H1 (cell line): ENCODE measurements at regions not wholly inside any gene's neighbourhood (a gene's known extent, or its start where the extent isn't known, plus 50 kb on each side); places are given as distances from the start of the nearest gene placed in this dataset.
A peak's percentile ranks its signal among the peaks of the same experiment; 100 is the strongest.

Experiments used
- CTCF ChIA-PET: fragments of 300-600 bp; sonication (Branson Sonifier 250); formaldehyde crosslinking; loops from one replicate; lab custom pipeline; 2021; ENCODE audit not compliant: partially characterized antibody; lab: Charles Lee
- POLR2A ChIA-PET: fragments of 300-600 bp; sonication (Branson Sonifier 250); formaldehyde crosslinking; loops from one replicate; lab custom pipeline; 2021; ENCODE audit warnings: inconsistent platforms; ENCODE audit not compliant: partially characterized antibody; lab: Charles Lee
- DNase-seq, 2 experiments: peaks; one replicate each; pipeline versions ENCODE4 v3.0.0 to v3.0.0-alpha.2; 2010 to 2022; ENCODE audit warnings: low spot score in 2 of 2, low read depth in 1 of 2, mixed read lengths in 1 of 2
- FAIRE-seq: peaks from 2 replicates; lab custom pipeline; 2011; peaks lifted over from hg19 to GRCh38; lab: Jason Lieb, UNC
- H2AFZ ChIP-seq: 2 replicates; pipeline ENCODE4 v1.8.1; 2012; ENCODE audit warnings: low read length, inconsistent platforms
- H2AK5ac ChIP-seq: 2 replicates; pipeline ENCODE4 v1.6.1; 2013; ENCODE audit warnings: low read depth, low read length
- H2BK120ac ChIP-seq: replicated peaks from 2 replicates; pipeline ENCODE3; 2013; ENCODE audit warnings: low read depth, low read length, inconsistent platforms
- H2BK12ac ChIP-seq: 2 replicates; pipeline ENCODE4 v1.6.1; 2013; ENCODE audit warnings: low read depth, low read length
- H2BK15ac ChIP-seq: 2 replicates; pipeline ENCODE4 v1.6.1; 2013; ENCODE audit warnings: low read length
- H2BK20ac ChIP-seq: 2 replicates; pipeline ENCODE4 v1.6.1; 2013; ENCODE audit warnings: low read length
- H2BK5ac ChIP-seq: 2 replicates; pipeline ENCODE4 v1.6.1; 2013; ENCODE audit warnings: low read depth, low read length
- H3K14ac ChIP-seq: 2 replicates; pipeline ENCODE4 v1.6.1; 2013; ENCODE audit warnings: inconsistent platforms; ENCODE audit not compliant: insufficient read length
- H3K18ac ChIP-seq: 2 replicates; pipeline ENCODE4 v1.6.1; 2013; ENCODE audit warnings: low read length; ENCODE audit errors: extremely low read depth
- H3K23ac ChIP-seq: 2 replicates; pipeline ENCODE4 v1.6.1; 2013; ENCODE audit warnings: inconsistent platforms; ENCODE audit not compliant: insufficient read length
- H3K23me2 ChIP-seq: 2 replicates; pipeline ENCODE4 v1.6.1; 2013; ENCODE audit warnings: low read depth, low read length
- H3K27ac ChIP-seq: 2 replicates; pipeline ENCODE4 v1.6.1; 2011; ENCODE audit warnings: low read depth, low read length, inconsistent platforms
- H3K27me3 ChIP-seq, 4 experiments: replicated peaks in 1 of 4; 1 replicate in 1 of 4; 2 replicates in 3 of 4; pipeline versions ENCODE4 v1.6.1 to v1.8.1; 2011 to 2013; ENCODE audit warnings: low read length in 3 of 4, mild to moderate bottlenecking in 3 of 4, inconsistent platforms in 2 of 4, mixed read lengths in 2 of 4, moderate library complexity in 1 of 4; ENCODE audit not compliant: control insufficient read depth in 3 of 4, insufficient read depth in 3 of 4; ENCODE audit errors: extremely low read depth in 1 of 4
- H3K36me3 ChIP-seq, 4 experiments: 2 replicates each; pipeline versions ENCODE4 v1.6.1 to v1.8.1; 2011 to 2013; ENCODE audit warnings: mild to moderate bottlenecking in 4 of 4, low read length in 3 of 4, moderate library complexity in 2 of 4, control low read depth in 1 of 4, inconsistent platforms in 1 of 4; ENCODE audit not compliant: insufficient read depth in 4 of 4, control insufficient read depth in 2 of 4
- H3K4ac ChIP-seq: replicated peaks from 2 replicates; pipeline ENCODE3; 2013; ENCODE audit warnings: low read length, low read depth, mixed read lengths, inconsistent platforms; ENCODE audit not compliant: insufficient read length
- H3K4me1 ChIP-seq, 4 experiments: replicated peaks in 1 of 4; 1 replicate in 1 of 4; 2 replicates in 3 of 4; pipeline versions ENCODE4 v1.6.1 to v1.8.1; 2011 to 2013; ENCODE audit warnings: low read length in 3 of 4, inconsistent platforms in 2 of 4, mixed read lengths in 1 of 4; ENCODE audit not compliant: insufficient read depth in 4 of 4, control insufficient read depth in 3 of 4
- H3K4me2 ChIP-seq, 2 experiments: 2 replicates each; pipeline versions ENCODE4 v1.6.1 to v1.8.1; 2011 to 2013; ENCODE audit warnings: low read depth in 2 of 2, low read length in 2 of 2, control low read depth in 1 of 2, inconsistent platforms in 1 of 2, mild to moderate bottlenecking in 1 of 2; ENCODE audit not compliant: insufficient read depth in 1 of 2
- H3K4me3 ChIP-seq, 4 experiments: fragments of 200-600, 300-600 bp in 1 of 4; sonication (generic), shearing (Covaris generic), sonication (Bioruptor Twin) in 1 of 4; 2 replicates each; pipeline versions ENCODE4 v1.5.1 to v1.8.1; 2011 to 2016; ENCODE audit warnings: low read length in 4 of 4, low read depth in 3 of 4, control low read depth in 2 of 4, inconsistent platforms in 2 of 4, mild to moderate bottlenecking in 2 of 4, mixed read lengths in 1 of 4, moderate library complexity in 1 of 4; ENCODE audit not compliant: insufficient read depth in 2 of 4; ENCODE audit errors: extremely low read depth in 1 of 4
- H3K56ac ChIP-seq: replicated peaks from 2 replicates; pipeline ENCODE3; 2013; ENCODE audit warnings: low read depth, mild to moderate bottlenecking, mixed read lengths, low read length, inconsistent platforms; ENCODE audit not compliant: insufficient read length
- H3K79me1 ChIP-seq: 2 replicates; pipeline ENCODE4 v1.6.1; 2013; ENCODE audit warnings: low read depth, low read length, control low read depth
- H3K79me2 ChIP-seq, 2 experiments: 2 replicates each; pipeline versions ENCODE4 v1.6.1 to v1.8.1; 2012 to 2013; ENCODE audit warnings: low read length in 2 of 2, mild to moderate bottlenecking in 2 of 2, inconsistent platforms in 1 of 2; ENCODE audit not compliant: insufficient read depth in 2 of 2, control insufficient read depth in 1 of 2
- H3K9ac ChIP-seq, 4 experiments: replicated peaks in 1 of 4; 1 replicate in 1 of 4; 2 replicates in 3 of 4; pipeline versions ENCODE4 v1.6.1 to v1.8.1; 2011 to 2013; ENCODE audit warnings: low read depth in 3 of 4, low read length in 3 of 4, control low read depth in 2 of 4, mild to moderate bottlenecking in 2 of 4, moderate library complexity in 2 of 4, inconsistent platforms in 1 of 4; ENCODE audit errors: extremely low read depth in 1 of 4
- H3K9me3 ChIP-seq, 2 experiments: 2 replicates each; pipeline versions ENCODE4 v1.6.1 to v1.8.1; 2012 to 2013; ENCODE audit warnings: mild to moderate bottlenecking in 2 of 2, moderate library complexity in 2 of 2, control low read depth in 1 of 2, inconsistent platforms in 1 of 2, low read depth in 1 of 2, low read length in 1 of 2, mixed read lengths in 1 of 2; ENCODE audit not compliant: insufficient read depth in 2 of 2
- H4K20me1 ChIP-seq, 2 experiments: replicated peaks in 1 of 2; 2 replicates each; pipeline versions ENCODE3 to v1.8.1; 2011 to 2013; ENCODE audit warnings: inconsistent platforms in 2 of 2, low read length in 2 of 2, mild to moderate bottlenecking in 1 of 2; ENCODE audit not compliant: insufficient read depth in 2 of 2, control insufficient read depth in 1 of 2
- H4K5ac ChIP-seq: 2 replicates; pipeline ENCODE4 v1.6.1; 2013; ENCODE audit warnings: low read length, low read depth, mixed read lengths, inconsistent platforms; ENCODE audit not compliant: insufficient read length
- H4K8ac ChIP-seq: 2 replicates; pipeline ENCODE4 v1.8.0; 2013; ENCODE audit warnings: mild to moderate bottlenecking, moderate library complexity, low read length, inconsistent platforms; ENCODE audit not compliant: insufficient read depth; ENCODE audit errors: extremely low read depth
- H4K91ac ChIP-seq: replicated peaks from 2 replicates; pipeline ENCODE3; 2013; ENCODE audit warnings: low read length, mixed read lengths, inconsistent platforms; ENCODE audit not compliant: insufficient read length
- ASH2L ChIP-seq: fragments of 200-600, 300-600 bp; sonication (generic); IDR thresholded peaks from one replicate; pipeline ENCODE4 v1.7.1; 2017; ENCODE audit warnings: low read length
- CHD2 ChIP-seq: IDR thresholded peaks from 2 replicates; pipeline ENCODE4 v1.6.1; 2012; ENCODE audit warnings: low read length, improper control_type of control experiment
- CREB1 ChIP-seq: IDR thresholded peaks from 2 replicates; pipeline ENCODE4 v1.6.1; 2012; ENCODE audit warnings: inconsistent platforms
- EP300 ChIP-seq, 2 experiments: IDR thresholded peaks; 1 replicate in 1 of 2; 2 replicates in 1 of 2; pipeline ENCODE4 v1.6.1; 2011 to 2012; ENCODE audit warnings: low read depth in 2 of 2, low read length in 2 of 2, mild to moderate bottlenecking in 2 of 2, borderline replicate concordance in 1 of 2, inconsistent platforms in 1 of 2, moderate library complexity in 1 of 2
- HDAC2 ChIP-seq, 2 experiments: fragments of 300-600 bp in 1 of 2; sonication (generic) in 1 of 2; IDR thresholded peaks; 2 replicates each; pipeline ENCODE4 v1.6.1; 2011 to 2012; ENCODE audit warnings: low read depth in 2 of 2, low read length in 2 of 2, mild to moderate bottlenecking in 2 of 2, moderate library complexity in 2 of 2, borderline replicate concordance in 1 of 2, inconsistent platforms in 1 of 2
- KDM1A ChIP-seq: fragments of 200-600, 300-600 bp; sonication (generic); IDR thresholded peaks from 2 replicates; pipeline ENCODE4 v1.7.1; 2016; ENCODE audit warnings: mild to moderate bottlenecking, low read length, borderline replicate concordance
- NANOG ChIP-seq: IDR thresholded peaks from 2 replicates; pipeline ENCODE4 v1.6.1; 2011; ENCODE audit warnings: low read length, low read depth, mild to moderate bottlenecking, inconsistent platforms; ENCODE audit not compliant: insufficient read depth, poor library complexity, severe bottlenecking
- NRF1 ChIP-seq: IDR thresholded peaks from 2 replicates; pipeline ENCODE4 v1.6.1; 2011; ENCODE audit warnings: mild to moderate bottlenecking, low read depth, low read length, improper control_type of control experiment
- PHF8 ChIP-seq: fragments of 200-600 bp; sonication (generic); conservative IDR thresholded peaks from 2 replicates; pipeline ENCODE4 v1.7.1; 2012; ENCODE audit warnings: low read depth, mild to moderate bottlenecking, inconsistent platforms, low read length, moderate library complexity
- SIRT6 ChIP-seq: IDR thresholded peaks from one replicate; pipeline ENCODE4 v1.7.1; 2012; ENCODE audit warnings: low read length, inconsistent platforms
- SP4 ChIP-seq: IDR thresholded peaks from 2 replicates; pipeline ENCODE4 v1.6.1; 2012; ENCODE audit warnings: low read length, inconsistent platforms
- TBP ChIP-seq: IDR thresholded peaks from 2 replicates; pipeline ENCODE4 v1.6.1; 2011; ENCODE audit warnings: low read depth, low read length, improper control_type of control experiment
- WGBS, 2 experiments: shearing (Covaris generic) in 1 of 2; methylation state at CpG; one replicate each; pipeline versions ENCODE4 v1.1.6 to v1.1.7; 2013 to 2015; ENCODE audit warnings: low lambda C conversion rate in 2 of 2, mixed read lengths in 2 of 2, inconsistent platforms in 1 of 2, low coverage in 1 of 2, missing lambda C conversion rate in 1 of 2; ENCODE audit not compliant: insufficient replicate concordance in 2 of 2, insufficient coverage in 1 of 2, insufficient read length in 1 of 2; ENCODE audit errors: extremely low coverage in 1 of 2, missing lambda C conversion rate in 1 of 2; 5-methylcytosine and 5-hydroxymethylcytosine counted together

DNA sequence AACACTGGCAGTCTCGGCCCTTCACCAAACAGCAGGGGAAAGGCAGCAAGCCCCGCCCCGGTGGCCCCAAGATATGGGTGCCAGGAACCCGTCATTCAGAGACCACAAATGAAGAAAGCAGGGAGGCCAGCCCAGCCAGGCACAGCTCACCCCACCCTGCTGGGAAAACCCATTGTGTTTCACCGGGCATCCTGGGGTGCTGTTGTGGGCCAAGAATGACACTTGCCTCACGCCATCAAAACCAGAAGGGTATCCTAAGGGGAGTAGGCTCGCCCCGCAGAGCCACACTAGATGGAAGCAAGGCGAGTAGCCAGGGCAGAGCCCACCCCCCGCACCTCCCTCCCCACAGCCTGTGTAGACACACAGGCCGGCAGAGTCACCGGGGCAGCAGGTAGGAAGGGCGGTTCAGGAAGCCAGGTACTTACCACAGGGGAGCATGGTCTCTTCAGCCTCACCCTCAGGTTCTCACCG lies 72.5 kb upstream of the KCNMA1 start:
- H3K9me3 ChIP-seq, result no peaks in the 10 kb centered on the region
- peak overlapping the region; percentile 92; the same call in 1 of the 2 replicates for H2BK15ac ChIP-seq
- H2AK5ac ChIP-seq, result peak overlapping the region; percentile 11; the same call in 1 of the 2 replicates
- WGBS, 2 experiments, result 16% methylated on average over 13 of the region's 14 CpGs; no CpG with 5 or more reads in 1 of the 2 experiments
- no peak for FAIRE-seq
- no peak overlapping the region for H3K14ac ChIP-seq
- H4K5ac ChIP-seq, result peak overlapping the region; percentile 21
- peaks cover 6 to 24% (median 20%) of the 10 kb centered on the region in 4 experiments for H3K4me1 ChIP-seq
- peak overlapping the region; percentile 54 to 66 for H3K4me2 ChIP-seq
- H3K27ac ChIP-seq, result no peak overlapping the region
- H4K20me1 ChIP-seq, result no peaks in the 10 kb centered on the region
- no peaks in the 10 kb centered on the region for H3K36me3 ChIP-seq
- H3K18ac ChIP-seq, result peak overlapping the region; percentile 93
- no peak overlapping the region for H3K56ac ChIP-seq
- H3K23ac ChIP-seq, result no peak overlapping the region
- peak overlapping the region; percentile 93; the same call in 1 of the 2 replicates for H2BK20ac ChIP-seq
- no peaks in the 10 kb centered on the region for H3K79me1 ChIP-seq
- H3K23me2 ChIP-seq, result peaks cover 6% of the 10 kb centered on the region; the same call in 1 of the 2 replicates
- H4K8ac ChIP-seq, result peak overlapping the region; percentile 39; the same call in 1 of the 2 replicates
- peak overlapping the region; percentile 57; the same call in 1 of the 2 replicates for H2BK5ac ChIP-seq
- peaks cover 0 to 11% (median 0%) of the 10 kb centered on the region in 4 experiments; a peak in 4 of 7 replicates for H3K27me3 ChIP-seq
- H3K79me2 ChIP-seq, result no peaks in the 10 kb centered on the region
- ChIA-PET CTCF (interaction anchor here (0.8 to 8.5 kb wide), 17 partner anchors 8 to 536 kb away, joined by 3 to 112 read pairs (median 8); partner anchors contain the start of gene KCNMA1), POLR2A (interaction anchor here (1.0 to 2.0 kb wide), 3 partner anchors 8 to 24 kb away, joined by 3 to 5 read pairs (median 4); no protein-coding TSS in a partner anchor)
- H2BK120ac ChIP-seq, result no peak overlapping the region
- H3K9ac ChIP-seq, result no peak overlapping the region
- peak overlapping the region in 3 of 4 experiments; percentile 10 to 56 (median 19); a peak in 5 of 8 replicates for H3K4me3 ChIP-seq
- peak overlapping the region; percentile 78 for H4K91ac ChIP-seq
- no peak overlapping the region for H3K4ac ChIP-seq
- H2AFZ ChIP-seq, result no peak overlapping the region; the same call in 1 of the 2 replicates
- peak; percentile 76 to 79 for DNase-seq
- peak overlapping the region; percentile 97; the same call in 1 of the 2 replicates for H2BK12ac ChIP-seq
- TF ChIP-seq EP300 (IDR thresholded peaks at IDR 0.05; ENCODE audit: borderline replicate concordance in 1 of 2, low read depth in 2 of 2, low read length in 2 of 2) (0 out of 3 replicates have a peak, but pooled peaks of 1 of the 2 experiments have one; percentile 12), NRF1 (no peak), ASH2L (no peak), PHF8 (no peak), CREB1 (peak; percentile 33; the same call in 1 of the 2 replicates), HDAC2 (IDR thresholded peaks at IDR 0.05; ENCODE audit: borderline replicate concordance in 1 of 2, low read depth in 2 of 2, low read length in 2 of 2) (0 out of 4 replicates have a peak, but pooled peaks of 1 of the 2 experiments have one; percentile 52), KDM1A (no peak; the same call in 1 of the 2 replicates), TBP (peak; percentile 73; the same call in 1 of the 2 replicates), SP4 (no peak; the same call in 1 of the 2 replicates), CHD2 (peak; percentile 22; the same call in 1 of the 2 replicates), SIRT6 (no peak), NANOG (peak; percentile 55)
